ENCODE measurements at regions not wholly inside any gene's neighbourhood (a gene's known extent, or its start where the extent isn't known, plus 50 kb on each side); places are given as distances from the start of the nearest gene placed in this dataset.

GRCh38 chr7:85525676-85526075, 338.8 kb upstream of the SEMA3D start:
- Histone ChIP-seq H3K27ac (no peak overlapping the region), H3K9me3 (ENCODE audit: severe bottlenecking) (no peaks in the 10 kb centered on the region), H3K4me3 (ENCODE audit: low read depth, low read length) (no peak overlapping the region), H3K27me3 (ENCODE audit: insufficient read depth, low read depth, severe bottlenecking) (no peaks in the 10 kb centered on the region), H3K36me3 (no peaks in the 10 kb centered on the region)
- no peak for TF ChIP-seq CTCF (IDR thresholded peaks at IDR 0.05; ENCODE audit: low read depth, low read length)
- no peak for DNase-seq

- no peaks in the 10 kb centered on the region for H3K9me3 ChIP-seq (ENCODE audit: severe bottlenecking)
- DNase-seq, result no peak
- H3K36me3 ChIP-seq, result no peaks in the 10 kb centered on the region
- H3K27ac ChIP-seq, result no peak overlapping the region
- no peak overlapping the region for H3K4me3 ChIP-seq (ENCODE audit: low read depth, low read length)
- H3K27me3 ChIP-seq (ENCODE audit: insufficient read depth, low read depth, severe bottlenecking), result no peaks in the 10 kb centered on the region
- TF ChIP-seq CTCF (IDR thresholded peaks at IDR 0.05; ENCODE audit: low read depth, low read length), result no peak
These were observed 335.2 kb upstream of the SEMA3D start for GRCh38 chr7:85522070-85522469.

- no peaks in the 10 kb centered on the region for H3K27me3 ChIP-seq (ENCODE audit: insufficient read depth, low read depth, severe bottlenecking)
- H3K36me3 ChIP-seq, result no peaks in the 10 kb centered on the region
- no peak for DNase-seq
- H3K9me3 ChIP-seq (ENCODE audit: severe bottlenecking), result no peaks in the 10 kb centered on the region
- no peak for TF ChIP-seq CTCF (IDR thresholded peaks at IDR 0.05; ENCODE audit: low read depth, low read length)
- H3K27ac ChIP-seq, result no peak overlapping the region
- H3K4me3 ChIP-seq (ENCODE audit: low read depth, low read length), result no peak overlapping the region
These were observed 334.3 kb upstream of the SEMA3D start for GRCh38 chr7:85521108-85521694.

GRCh38 chr7:85520175-85520574, 333.3 kb upstream of the SEMA3D start:
- Histone ChIP-seq H3K4me3 (ENCODE audit: low read depth, low read length) (no peak overlapping the region), H3K27me3 (ENCODE audit: insufficient read depth, low read depth, severe bottlenecking) (no peaks in the 10 kb centered on the region), H3K27ac (no peak overlapping the region), H3K36me3 (no peaks in the 10 kb centered on the region), H3K9me3 (ENCODE audit: severe bottlenecking) (no peaks in the 10 kb centered on the region)
- TF ChIP-seq CTCF (IDR thresholded peaks at IDR 0.05; ENCODE audit: low read depth, low read length), result no peak
- DNase-seq, result no peak

- H3K36me3 ChIP-seq, result no peaks in the 10 kb centered on the region
- DNase-seq, result no peak
- TF ChIP-seq CTCF (IDR thresholded peaks at IDR 0.05; ENCODE audit: low read depth, low read length), result no peak
- H3K27ac ChIP-seq, result no peak overlapping the region
- no peak overlapping the region for H3K4me3 ChIP-seq (ENCODE audit: low read depth, low read length)
- no peaks in the 10 kb centered on the region for H3K27me3 ChIP-seq (ENCODE audit: insufficient read depth, low read depth, severe bottlenecking)
- no peaks in the 10 kb centered on the region for H3K9me3 ChIP-seq (ENCODE audit: severe bottlenecking)
These were observed 329.8 kb upstream of the SEMA3D start for GRCh38 chr7:85516675-85517074.

- no peak for TF ChIP-seq CTCF (IDR thresholded peaks at IDR 0.05; ENCODE audit: low read depth, low read length)
- Histone ChIP-seq H3K27ac (no peak overlapping the region), H3K27me3 (ENCODE audit: insufficient read depth, low read depth, severe bottlenecking) (no peaks in the 10 kb centered on the region), H3K9me3 (ENCODE audit: severe bottlenecking) (no peaks in the 10 kb centered on the region), H3K36me3 (no peaks in the 10 kb centered on the region), H3K4me3 (ENCODE audit: low read depth, low read length) (no peak overlapping the region)
- no peak for DNase-seq
These were observed 325.9 kb upstream of the SEMA3D start for GRCh38 chr7:85512790-85513189.
